DND-41 (cell line): ENCODE measurements at regions not wholly inside any gene's neighbourhood (a gene's known extent, or its start where the extent isn't known, plus 50 kb on each side); places are given as distances from the start of the nearest gene placed in this dataset.

Experiments used
- ATAC-seq: fragments of 200-7000 bp; cut with Tn5 transposase; 3 replicates; pipeline ENCODE4 v1.9.1; 2021; ENCODE audit warnings: low read depth; ENCODE audit not compliant: insufficient read depth
- DNase-seq: peaks from one replicate; pipeline ENCODE4 v3.0.0-alpha.2; 2020
- H2AFZ ChIP-seq: 2 replicates; pipeline ENCODE4 v1.6.0; 2012; ENCODE audit warnings: low read depth, low read length
- H3K27ac ChIP-seq: 2 replicates; pipeline ENCODE4 v1.5.1; 2012; ENCODE audit warnings: low read length, inconsistent platforms
- H3K27me3 ChIP-seq: fragments of 200-600 bp; sonication (generic); 2 replicates; pipeline ENCODE4 v1.6.0; 2012; ENCODE audit warnings: low read length, mild to moderate bottlenecking, inconsistent platforms; ENCODE audit not compliant: insufficient read depth, poor library complexity
- H3K36me3 ChIP-seq: 2 replicates; pipeline ENCODE4 v1.5.1; 2012; ENCODE audit warnings: low read length, inconsistent platforms; ENCODE audit not compliant: insufficient read depth
- H3K4me1 ChIP-seq: 2 replicates; pipeline ENCODE4 v1.5.1; 2012; ENCODE audit warnings: mild to moderate bottlenecking, low read length; ENCODE audit not compliant: insufficient read depth
- H3K4me2 ChIP-seq: 2 replicates; pipeline ENCODE4 v1.6.0; 2012; ENCODE audit warnings: mild to moderate bottlenecking, moderate library complexity, low read length, inconsistent platforms; ENCODE audit not compliant: insufficient read depth
- H3K4me3 ChIP-seq, 2 experiments: fragments of 200-600 bp in 1 of 2; shearing (Covaris generic) in 1 of 2; 2 replicates each; pipeline ENCODE4 v1.5.1; 2012 to 2016; ENCODE audit warnings: inconsistent platforms in 2 of 2, low read length in 2 of 2, mild to moderate bottlenecking in 2 of 2, low read depth in 1 of 2, moderate library complexity in 1 of 2
- H3K79me2 ChIP-seq: 2 replicates; pipeline ENCODE4 v1.6.0; 2012; ENCODE audit warnings: low read length, inconsistent platforms; ENCODE audit not compliant: insufficient read depth
- H3K9ac ChIP-seq: 2 replicates; pipeline ENCODE4 v1.6.0; 2012; ENCODE audit warnings: low read depth, mild to moderate bottlenecking, inconsistent platforms, low read length, moderate library complexity
- H3K9me3 ChIP-seq: 2 replicates; pipeline ENCODE4 v1.5.1; 2012; ENCODE audit warnings: low read length, moderate library complexity, mild to moderate bottlenecking, inconsistent platforms; ENCODE audit not compliant: insufficient read depth, severe bottlenecking
- H4K20me1 ChIP-seq: 2 replicates; pipeline ENCODE4 v1.6.0; 2012; ENCODE audit warnings: low read length; ENCODE audit not compliant: insufficient read depth
- CTCF ChIP-seq: IDR thresholded peaks from 2 replicates; pipeline ENCODE4 v1.5.1; 2012; ENCODE audit warnings: borderline replicate concordance, low read length, moderate library complexity, mild to moderate bottlenecking; ENCODE audit not compliant: poor library complexity, severe bottlenecking; ENCODE audit errors: extremely low read depth
- EZH2 ChIP-seq: IDR thresholded peaks from 3 replicates; pipeline ENCODE4 v1.6.1; 2012; ENCODE audit warnings: borderline replicate concordance, low read depth, mild to moderate bottlenecking, moderate library complexity, low read length, inconsistent platforms; ENCODE audit not compliant: severe bottlenecking

- ATAC-seq (no peak), DNase-seq (no peak)
- Histone ChIP-seq H3K4me2 (no peak overlapping the region), H3K9ac (no peak overlapping the region), H2AFZ (no peak overlapping the region), H3K4me1 (no peaks in the 10 kb centered on the region), H4K20me1 (no peaks in the 10 kb centered on the region), H3K4me3 (no peak overlapping the region), H3K36me3 (no peaks in the 10 kb centered on the region), H3K27ac (no peak overlapping the region), H3K79me2 (no peaks in the 10 kb centered on the region), H3K27me3 (no peaks in the 10 kb centered on the region), H3K9me3 (no peaks in the 10 kb centered on the region)
- no peak for TF ChIP-seq CTCF
- TF ChIP-seq EZH2: no peak
Observed at GRCh38 chr2:184040230-184040629, 558.1 kb upstream of the ZNF804A start.

GRCh38 chr2:184041077-184041476, 557.3 kb upstream of the ZNF804A start:
- Histone ChIP-seq H3K4me1 (no peaks in the 10 kb centered on the region), H3K9ac (no peak overlapping the region), H2AFZ (no peak overlapping the region), H4K20me1 (no peaks in the 10 kb centered on the region), H3K36me3 (no peaks in the 10 kb centered on the region), H3K4me2 (no peak overlapping the region), H3K4me3 (no peak overlapping the region), H3K27ac (no peak overlapping the region), H3K79me2 (no peaks in the 10 kb centered on the region), H3K27me3 (no peaks in the 10 kb centered on the region), H3K9me3 (no peaks in the 10 kb centered on the region)
- TF ChIP-seq CTCF (no peak), EZH2 (no peak)
- ATAC-seq (no peak), DNase-seq (no peak)

GRCh38 chr2:184041777-184042176, 556.6 kb upstream of the ZNF804A start:
- Histone ChIP-seq H3K9me3 (no peaks in the 10 kb centered on the region), H3K27ac (no peak overlapping the region), H3K4me3 (no peak overlapping the region), H3K36me3 (no peaks in the 10 kb centered on the region), H4K20me1 (no peaks in the 10 kb centered on the region), H3K27me3 (no peaks in the 10 kb centered on the region), H3K4me2 (no peak overlapping the region), H3K79me2 (no peaks in the 10 kb centered on the region), H3K4me1 (no peaks in the 10 kb centered on the region), H3K9ac (no peak overlapping the region), H2AFZ (no peak overlapping the region)
- no peak for ATAC-seq
- no peak for TF ChIP-seq EZH2
- TF ChIP-seq CTCF: no peak
- no peak for DNase-seq

GRCh38 chr2:184047536-184047935, 550.8 kb upstream of the ZNF804A start:
- ATAC-seq: no peak
- H3K27ac ChIP-seq: no peak overlapping the region
- H2AFZ ChIP-seq: no peak overlapping the region

More at GRCh38 chr2:184047536-184047935, 550.8 kb upstream of the ZNF804A start:
- H4K20me1 ChIP-seq: no peaks in the 10 kb centered on the region
- H3K9ac ChIP-seq: no peak overlapping the region
- H3K4me1 ChIP-seq: no peaks in the 10 kb centered on the region
- no peaks in the 10 kb centered on the region for H3K36me3 ChIP-seq
- no peaks in the 10 kb centered on the region for H3K79me2 ChIP-seq
- H3K4me2 ChIP-seq: no peak overlapping the region
- no peak for TF ChIP-seq EZH2
- no peak for TF ChIP-seq CTCF
- H3K27me3 ChIP-seq: no peaks in the 10 kb centered on the region
- DNase-seq: no peak
- H3K9me3 ChIP-seq: no peaks in the 10 kb centered on the region
- no peak overlapping the region for H3K4me3 ChIP-seq
